ENCODE measurements at regions not wholly inside any gene's neighbourhood (a gene's known extent, or its start where the extent isn't known, plus 50 kb on each side); places are given as distances from the start of the nearest gene placed in this dataset.

- H3K27ac ChIP-seq: no peak overlapping the region
- TF ChIP-seq POLR2A (IDR thresholded peaks at IDR 0.05) (no peak), EP300 (IDR thresholded peaks at IDR 0.05) (no peak), CTCF (IDR thresholded peaks at IDR 0.05) (no peak), POLR2AphosphoS5 (IDR thresholded peaks at IDR 0.05) (no peak)
- peaks cover 0 to 10% (median 0%) of the 10 kb centered on the region in 4 donors for H3K4me1 ChIP-seq
- DNase-seq: no peak
- intact Hi-C loops (cut with DNase I; ENCODE audit: low total_unique reads): no loop called here
- H3K36me3 ChIP-seq: no peaks in the 10 kb centered on the region
- H3K4me3 ChIP-seq: no peak overlapping the region
- H3K9me3 ChIP-seq: no peaks in the 10 kb centered on the region
- no peaks in the 10 kb centered on the region for H3K27me3 ChIP-seq
These were observed 350.5 kb upstream of the MEF2C start for GRCh38 chr5:89233462-89233861.

GRCh38 chr5:89232139-89232603, 349.2 kb upstream of the MEF2C start:
- H3K27ac ChIP-seq: no peak overlapping the region
- intact Hi-C loops (cut with DNase I; ENCODE audit: low total_unique reads): no loop called here
- 28 to 54% (median 40%) methylated on average over 3 of the region's 3 CpGs for WGBS, 5 donors
- DNase-seq: no peak
- peaks cover 0 to 10% (median 0%) of the 10 kb centered on the region in 4 donors for H3K4me1 ChIP-seq
- no peak overlapping the region for H3K4me3 ChIP-seq
- no peaks in the 10 kb centered on the region for H3K27me3 ChIP-seq
- H3K9me3 ChIP-seq: no peaks in the 10 kb centered on the region
- no peaks in the 10 kb centered on the region for H3K36me3 ChIP-seq
- TF ChIP-seq POLR2A (IDR thresholded peaks at IDR 0.05) (no peak), EP300 (IDR thresholded peaks at IDR 0.05) (no peak), CTCF (IDR thresholded peaks at IDR 0.05) (no peak)

- no peak for TF ChIP-seq POLR2A (IDR thresholded peaks at IDR 0.05)
- no peak for TF ChIP-seq POLR2AphosphoS5 (IDR thresholded peaks at IDR 0.05)
- TF ChIP-seq EP300 (IDR thresholded peaks at IDR 0.05): no peak
- no peak for TF ChIP-seq CTCF (IDR thresholded peaks at IDR 0.05)
- H3K27ac ChIP-seq: no peak overlapping the region
- DNase-seq: no peak
- 74 to 100% (median 96%) methylated on average over 2 of the region's 2 CpGs for WGBS, 5 donors
- no peaks in the 10 kb centered on the region for H3K36me3 ChIP-seq
- no peaks in the 10 kb centered on the region for H3K27me3 ChIP-seq
- intact Hi-C loops (cut with DNase I; ENCODE audit: low total_unique reads): no loop called here
- no peak overlapping the region for H3K4me3 ChIP-seq
- H3K9me3 ChIP-seq: no peaks in the 10 kb centered on the region
- peaks cover 0 to 10% (median 0%) of the 10 kb centered on the region in 4 donors for H3K4me1 ChIP-seq
These were observed 347.2 kb upstream of the MEF2C start for GRCh38 chr5:89230178-89230577.

- DNase-seq: no peak
- H3K36me3 ChIP-seq: no peaks in the 10 kb centered on the region
- intact Hi-C loops (cut with DNase I; ENCODE audit: low total_unique reads): no loop called here
These were observed 346.5 kb upstream of the MEF2C start for GRCh38 chr5:89229331-89230070.

More at GRCh38 chr5:89229331-89230070, 346.5 kb upstream of the MEF2C start:
- Histone ChIP-seq H3K4me3 (no peak overlapping the region), H3K27me3 (no peaks in the 10 kb centered on the region), H3K27ac (no peak overlapping the region), H3K9me3 (no peaks in the 10 kb centered on the region), H3K4me1 (peaks cover 0 to 10% (median 0%) of the 10 kb centered on the region in 4 donors)
- 91 to 93% (median 92%) methylated on average over 2 to 8 of the region's 8 CpGs for WGBS, 5 donors
- TF ChIP-seq EP300 (IDR thresholded peaks at IDR 0.05) (no peak), POLR2AphosphoS5 (IDR thresholded peaks at IDR 0.05) (no peak), POLR2A (IDR thresholded peaks at IDR 0.05) (no peak), CTCF (IDR thresholded peaks at IDR 0.05) (no peak)

All from stomach (tissue), 8 donors.